ENCODE measurements at regions not wholly inside any gene's neighbourhood (a gene's known extent, or its start where the extent isn't known, plus 50 kb on each side); places are given as distances from the start of the nearest gene placed in this dataset.
A peak's percentile ranks its signal among the peaks of the same experiment; 100 is the strongest.
"Not testable (repeated sequence)": the region's sequence is repeated elsewhere in the genome, so short reads cannot be mapped to it uniquely, and the experiment has no call there.

- no peak for DNase-seq
Observed at GRCh38 chr2:145792745-145793144, 1272.8 kb upstream of the ZEB2 start.

GRCh38 chr2:145789636-145790035 is 1269.7 kb upstream of the ZEB2 start:
- DNase-seq: no peak

GRCh38 chr2:145787597-145788361 is 1267.9 kb upstream of the ZEB2 start:
- not testable (repeated sequence) for DNase-seq

DNA sequence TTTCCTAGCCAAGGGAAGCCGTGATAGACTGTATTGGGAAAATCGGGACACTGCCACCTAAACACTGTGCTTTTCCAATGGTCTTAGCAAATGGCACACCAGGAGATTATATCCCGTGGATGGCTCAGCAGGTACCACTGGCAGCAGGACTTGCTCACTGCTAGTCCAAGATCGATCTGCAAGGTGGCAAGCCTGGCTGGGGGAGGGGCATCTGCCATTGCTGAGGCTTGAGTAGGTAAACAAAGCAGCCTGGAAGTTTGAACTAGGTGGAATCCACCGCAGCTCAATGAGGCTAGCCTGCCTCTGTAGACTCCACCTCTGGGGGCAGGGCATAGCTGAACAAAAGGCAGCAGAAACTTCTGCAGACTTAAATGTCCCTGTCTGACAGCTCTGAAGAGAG is 1262.7 kb upstream of the ZEB2 start:
- not testable (repeated sequence) for DNase-seq

GRCh38 chr2:145777914-145778313 is 1258.0 kb upstream of the ZEB2 start:
- DNase-seq: no peak

DNA sequence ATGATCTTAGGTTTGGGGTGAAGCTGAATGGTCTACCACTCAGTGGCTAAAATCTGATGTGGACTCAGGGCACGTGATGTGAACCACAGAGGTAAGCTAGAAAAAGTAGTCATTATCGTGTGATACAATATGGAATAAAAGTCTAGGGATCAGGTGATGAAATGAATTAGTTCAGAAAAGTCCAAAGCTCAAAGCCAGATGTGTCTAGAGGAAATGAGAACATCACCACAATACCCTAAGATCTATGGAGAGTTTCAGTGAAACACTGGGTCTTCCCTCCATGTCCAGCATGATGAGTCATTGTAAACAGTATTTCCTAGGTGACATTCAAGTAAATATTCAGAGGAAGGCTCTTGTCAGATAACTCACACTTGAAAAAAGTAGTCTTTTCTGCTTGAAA is 1257.4 kb upstream of the ZEB2 start:
- no peak for DNase-seq

GRCh38 chr2:145775591-145775990 is 1255.7 kb upstream of the ZEB2 start:
- DNase-seq: no peak

DNA sequence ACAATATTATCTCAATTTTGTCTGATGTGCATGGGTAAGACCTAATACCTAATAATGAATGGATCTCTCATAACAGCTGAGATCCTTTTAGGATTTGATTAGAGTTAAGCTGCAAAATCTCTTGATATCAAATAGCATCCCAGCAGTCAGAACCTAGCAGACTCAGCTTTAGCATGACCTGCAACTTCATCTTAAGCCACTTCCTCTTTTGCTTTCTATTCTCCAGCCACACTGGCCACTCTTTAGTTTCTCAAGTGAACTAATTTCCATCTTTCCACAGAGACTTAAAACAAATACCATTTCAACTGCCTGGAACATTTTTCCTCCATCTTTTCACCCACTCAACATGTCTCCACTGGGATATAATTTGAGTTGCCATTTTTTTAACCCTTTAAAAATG is 1251.6 kb upstream of the ZEB2 start:
- no peak for DNase-seq

DNA sequence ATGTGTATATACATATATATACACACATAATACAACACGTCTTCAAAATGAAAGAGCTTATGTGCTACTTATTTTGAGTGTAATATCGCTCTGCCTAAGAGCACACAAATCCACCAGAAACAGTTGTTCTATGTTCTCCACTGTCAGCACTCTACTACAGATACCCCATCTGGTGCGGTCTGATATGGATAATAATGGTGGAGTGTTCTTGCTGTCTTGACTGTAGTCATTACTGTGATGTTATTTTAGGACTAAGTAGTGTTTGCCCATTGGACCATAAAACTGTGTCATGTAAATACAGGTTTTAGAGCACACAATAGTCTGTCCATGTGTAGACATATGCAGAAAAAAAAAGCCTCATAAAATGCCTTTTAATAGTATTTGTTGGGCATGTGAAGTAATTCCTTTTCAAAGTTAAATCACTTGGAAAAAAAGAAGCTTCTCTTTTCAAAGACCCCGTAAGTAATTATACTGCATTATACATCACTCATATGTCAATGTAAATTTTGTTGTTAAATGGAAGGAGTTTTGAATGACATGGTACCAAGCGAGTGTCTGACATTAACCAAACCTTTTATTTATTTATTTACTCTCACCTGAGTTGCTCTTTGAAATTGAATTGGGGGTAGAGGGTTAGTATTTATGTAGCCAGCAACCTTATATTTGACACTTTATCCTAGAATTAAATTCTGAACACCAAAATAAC is 1249.2 kb upstream of the ZEB2 start:
- no peak for DNase-seq

DNA sequence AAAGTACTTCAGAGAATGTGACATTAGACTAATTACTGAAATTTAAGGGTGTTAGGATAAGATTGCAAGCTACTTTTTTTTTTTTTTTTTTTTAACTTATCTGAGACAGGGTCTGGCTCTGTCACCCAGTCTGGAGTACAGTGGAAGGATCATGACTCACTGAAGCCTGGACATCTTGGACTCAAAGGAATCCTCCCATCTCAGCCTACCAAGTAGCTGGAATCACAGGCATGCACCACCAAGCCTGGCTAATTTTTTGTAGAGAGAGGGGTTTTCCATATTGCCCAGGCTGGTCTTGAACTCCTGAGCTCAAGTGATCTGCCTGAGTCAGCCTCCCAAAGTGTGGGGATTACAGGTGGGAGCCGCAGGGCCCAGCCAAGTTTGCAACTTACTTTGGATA is 1246.0 kb upstream of the ZEB2 start:
- DNase-seq: no peak

DNA sequence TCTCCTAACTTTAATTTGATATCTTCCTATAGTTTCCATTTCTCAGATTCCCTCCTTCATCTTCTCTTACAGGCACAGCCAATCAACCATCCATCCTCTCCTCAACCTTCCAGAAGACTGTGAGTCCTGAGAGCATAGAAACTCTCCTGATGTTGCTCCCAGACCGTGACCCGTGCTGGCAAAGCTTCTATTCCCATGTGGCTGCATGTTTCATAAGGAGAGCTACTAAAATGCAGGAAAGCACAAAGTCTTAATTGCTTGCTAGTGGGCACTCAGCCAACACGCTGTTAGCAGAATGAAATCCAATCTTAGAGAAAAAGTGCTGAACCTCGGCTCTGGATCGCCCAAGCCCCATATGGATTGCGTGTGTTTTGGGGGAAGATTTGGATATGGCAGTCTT is 1244.7 kb upstream of the ZEB2 start:
- DNase-seq: no peak

DNA sequence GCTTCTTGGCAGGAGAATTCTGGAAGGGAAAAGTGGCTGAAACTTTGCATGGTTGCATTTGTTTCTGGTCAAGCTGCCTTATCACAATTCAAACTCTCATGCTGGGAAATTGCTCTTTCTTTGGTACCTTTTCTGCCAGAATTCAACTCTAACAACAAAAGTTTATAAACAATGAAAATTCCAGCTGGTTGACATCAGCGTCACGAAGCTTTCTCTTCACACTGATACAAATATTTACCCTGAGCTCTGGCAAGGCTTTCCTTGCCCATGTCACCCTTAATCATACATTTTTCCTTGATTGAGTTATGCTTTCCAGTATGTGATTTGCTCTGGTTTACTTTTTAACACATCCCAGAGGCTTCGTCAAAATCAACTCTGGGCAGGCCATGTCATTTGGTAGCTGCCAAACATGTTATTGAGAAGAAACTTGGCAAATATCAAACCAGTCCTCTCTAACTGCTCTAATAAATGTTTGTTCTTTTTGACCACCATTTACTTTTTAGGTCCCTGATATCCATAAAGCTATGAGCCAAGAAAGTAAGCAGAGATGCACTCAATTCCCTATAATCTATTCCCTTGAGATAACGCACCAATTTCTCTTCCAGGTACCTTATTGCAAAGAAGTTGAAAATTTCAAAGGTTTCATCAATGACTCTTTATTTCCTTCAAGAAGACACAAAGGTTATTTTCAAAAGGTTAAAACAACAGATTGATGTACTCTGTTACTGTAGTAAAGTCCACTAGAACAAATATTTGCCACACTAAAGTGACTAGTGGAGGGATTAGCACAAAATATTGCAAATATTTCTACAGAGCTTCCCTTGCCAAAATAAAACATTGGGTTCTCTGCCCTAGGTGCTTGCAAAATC is 1241.1 kb upstream of the ZEB2 start:
- no peak for DNase-seq

- no peak for DNase-seq
Observed at GRCh38 chr2:145759228-145759915, 1239.5 kb upstream of the ZEB2 start.

GRCh38 chr2:145757503-145758246 is 1237.8 kb upstream of the ZEB2 start:
- no peak for DNase-seq

- no peak for DNase-seq
Observed at GRCh38 chr2:145755019-145755837, 1235.3 kb upstream of the ZEB2 start.

DNA sequence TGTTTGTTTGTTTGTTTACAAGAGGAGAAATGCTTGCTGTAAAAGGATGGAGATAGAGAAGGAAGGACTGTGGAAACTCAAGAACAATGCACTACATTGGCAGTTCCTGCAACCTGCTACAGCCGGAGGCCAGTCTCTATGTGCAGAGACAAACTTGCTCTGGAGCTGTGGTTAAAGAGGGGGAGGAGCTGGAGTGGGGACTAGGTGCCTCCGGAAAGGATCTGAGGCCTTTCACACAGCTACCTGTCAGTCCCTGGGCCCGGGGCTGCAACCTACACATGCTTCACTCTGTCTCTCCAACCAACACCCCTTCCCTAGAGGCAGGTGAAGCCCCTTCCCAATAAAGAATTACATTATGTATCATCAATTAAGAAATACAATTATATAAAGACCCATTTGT is 1234.0 kb upstream of the ZEB2 start:
- DNase-seq: no peak

- DNase-seq: no peak
Observed at GRCh38 chr2:145753041-145753608, 1233.2 kb upstream of the ZEB2 start.

DNA sequence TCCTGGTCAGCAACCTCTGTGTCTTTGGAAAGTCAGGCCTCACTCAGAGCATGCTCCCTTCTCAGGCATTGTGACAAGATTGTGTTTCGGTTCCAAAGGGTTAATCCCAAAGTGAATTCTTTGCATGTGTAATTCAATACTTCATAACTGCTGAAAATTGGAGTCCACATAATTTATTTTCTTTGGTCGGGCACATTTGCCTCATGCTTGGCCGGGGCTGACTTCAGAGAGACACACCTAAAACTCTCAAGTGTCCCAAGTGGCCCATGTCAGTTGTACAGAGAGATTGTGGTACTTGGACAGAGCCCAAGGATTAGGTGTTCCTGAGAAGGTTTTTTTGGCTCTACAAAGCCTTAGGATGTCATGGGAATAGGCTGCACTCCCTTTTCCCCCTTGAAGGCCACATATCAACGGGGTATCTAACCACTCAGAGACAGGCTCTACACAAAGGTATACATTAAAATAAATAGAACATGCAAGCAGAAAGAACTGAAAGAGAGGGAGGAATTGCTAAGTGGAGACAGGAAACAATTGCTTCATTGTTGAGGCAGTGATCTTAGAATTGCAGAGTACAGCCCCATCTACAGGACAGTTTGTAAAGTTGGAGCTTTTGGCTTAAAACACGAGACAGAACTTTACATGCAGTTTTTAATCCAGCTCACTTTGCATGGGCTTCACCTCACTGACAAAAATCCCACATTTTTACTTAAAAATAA is 1232.3 kb upstream of the ZEB2 start:
- DNase-seq: no peak

GRCh38 chr2:145751629-145752028 is 1231.7 kb upstream of the ZEB2 start:
- peak; percentile 20 for DNase-seq

- DNase-seq: no peak
Observed at GRCh38 chr2:145751155-145751554, 1231.2 kb upstream of the ZEB2 start.

Data from CD4-positive, alpha-beta T cell treated with Interleukin-21 for 1 hour (primary cell).